Astrocyte of the hippocampus (primary cell): ENCODE measurements at regions not wholly inside any gene's neighbourhood (a gene's known extent, or its start where the extent isn't known, plus 50 kb on each side); places are given as distances from the start of the nearest gene placed in this dataset.
"Not testable (repeated sequence)": the region's sequence is repeated elsewhere in the genome, so short reads cannot be mapped to it uniquely, and the experiment has no call there.

Experiments
- DNase-seq: peaks from one replicate; pipeline ENCODE4 v3.0.0; 2011; ENCODE audit warnings: low read depth, low spot score

DNA sequence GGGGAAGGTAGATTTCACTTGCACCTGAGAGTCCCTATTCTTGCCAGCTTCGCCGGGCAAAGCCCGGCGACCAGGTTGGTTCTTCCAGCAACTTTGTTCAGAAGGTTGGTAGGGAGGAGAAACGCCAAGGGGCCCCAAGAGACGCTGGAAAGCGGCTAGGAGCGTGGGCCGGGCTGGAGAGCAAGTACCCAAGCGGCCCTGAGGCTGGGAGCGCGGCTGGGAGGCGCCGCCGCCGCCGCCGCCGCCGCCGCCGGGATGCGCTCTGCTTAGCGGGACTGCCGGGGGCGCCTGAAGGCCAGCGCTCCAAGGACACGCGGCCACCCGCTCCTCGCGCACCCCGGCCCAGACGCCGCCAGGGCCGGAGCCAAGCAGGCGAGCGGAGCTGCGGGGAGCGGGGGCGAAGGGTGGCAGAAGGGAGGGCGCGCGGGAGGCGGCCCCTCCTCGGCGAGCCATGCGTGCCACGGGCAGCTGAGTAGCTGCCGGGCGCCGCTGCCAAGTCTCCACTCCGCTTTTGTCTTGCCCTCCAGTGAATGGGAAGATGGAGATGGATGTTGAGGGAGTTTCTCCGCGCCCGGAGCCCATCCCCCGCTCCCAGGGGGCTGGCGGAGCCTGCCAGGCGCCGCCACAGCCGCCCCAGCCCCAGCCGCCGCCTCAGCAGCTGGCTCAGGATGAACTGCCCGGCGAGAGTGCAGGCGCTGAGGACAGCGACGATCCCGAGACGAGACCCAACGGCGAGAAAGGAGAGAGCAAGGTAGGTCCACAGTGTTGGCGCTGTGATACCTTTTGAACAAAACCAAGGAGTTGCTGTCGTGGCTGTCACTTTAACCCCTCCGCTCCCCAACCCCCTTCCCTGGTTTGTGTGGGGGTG lies 227.4 kb upstream of the AZI2 start:
- peak; percentile 77 for DNase-seq

DNA sequence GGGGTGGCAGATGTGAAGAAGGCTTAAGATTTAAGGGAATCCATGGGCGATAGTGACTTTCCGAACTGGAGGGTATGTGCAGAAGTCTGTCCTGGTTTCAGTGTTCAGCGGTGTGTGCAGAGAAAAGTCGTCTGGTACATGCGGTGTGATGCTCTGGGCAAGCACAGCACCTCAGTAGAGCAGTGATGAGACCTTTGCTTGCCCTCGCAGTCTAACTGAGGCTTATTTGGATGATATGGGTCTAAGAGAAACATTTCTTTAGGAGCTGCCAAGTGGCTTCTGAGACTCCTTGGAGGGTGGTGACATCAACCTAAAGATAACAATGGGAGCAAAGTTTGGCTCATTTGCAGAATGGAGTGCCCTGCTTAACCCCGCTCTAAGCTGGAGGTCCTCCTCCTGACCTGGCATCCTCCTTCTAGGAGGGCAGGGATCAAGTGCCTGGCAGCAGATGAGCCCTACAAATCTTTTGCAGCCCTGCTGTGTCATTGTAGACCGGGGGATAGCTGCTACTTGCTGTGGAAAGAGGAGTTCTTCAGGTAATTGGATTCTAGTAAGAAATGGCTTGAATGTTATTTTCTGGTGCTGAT lies 228.1 kb upstream of the AZI2 start:
- peak; percentile 26 for DNase-seq

DNA sequence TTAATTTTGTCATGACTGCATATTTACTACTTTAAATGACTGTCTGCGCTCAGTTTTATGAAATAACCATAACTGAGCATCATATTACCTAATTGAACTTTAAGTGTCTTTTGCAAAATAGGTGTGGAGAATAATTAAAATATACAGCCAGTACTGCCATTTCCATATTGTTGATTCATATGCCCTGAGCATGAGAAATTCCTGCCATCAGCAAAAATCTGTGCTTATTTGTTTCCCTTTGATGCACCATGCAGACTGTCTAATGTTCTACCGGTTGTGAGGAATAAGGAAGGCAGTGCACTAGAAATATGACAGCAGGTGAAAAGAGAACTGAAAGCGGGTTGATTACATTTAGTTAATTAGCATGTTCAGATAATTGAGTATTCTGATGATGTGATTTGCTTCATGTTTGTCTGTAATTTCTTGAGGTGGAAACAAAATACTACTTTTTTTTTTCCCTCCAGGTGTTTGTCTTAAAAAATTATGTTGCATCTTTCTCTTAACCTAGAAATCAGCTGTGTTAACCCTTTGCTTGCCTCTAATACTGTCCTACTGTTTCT lies 229.4 kb upstream of the AZI2 start:
- DNase-seq: no peak

DNA sequence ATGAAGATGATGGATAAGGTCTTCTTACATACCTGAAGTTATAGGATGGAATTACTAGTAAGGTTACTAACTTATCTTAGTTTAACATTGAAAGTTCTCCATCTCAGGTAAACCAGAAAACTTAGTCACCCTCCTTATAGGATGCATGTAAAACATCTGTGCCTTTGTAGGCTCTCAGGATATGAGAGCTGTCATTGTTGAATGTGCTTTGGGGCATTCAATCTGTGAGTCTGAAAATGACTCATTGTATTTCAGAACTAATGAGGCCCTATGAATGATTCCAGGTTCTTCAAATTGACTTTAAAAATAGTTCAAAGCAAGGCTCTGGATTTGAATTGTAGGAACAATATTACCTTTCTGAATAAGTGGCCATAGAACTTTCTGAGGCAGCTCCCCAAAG lies 237.7 kb upstream of the AZI2 start:
- DNase-seq: no peak

DNA sequence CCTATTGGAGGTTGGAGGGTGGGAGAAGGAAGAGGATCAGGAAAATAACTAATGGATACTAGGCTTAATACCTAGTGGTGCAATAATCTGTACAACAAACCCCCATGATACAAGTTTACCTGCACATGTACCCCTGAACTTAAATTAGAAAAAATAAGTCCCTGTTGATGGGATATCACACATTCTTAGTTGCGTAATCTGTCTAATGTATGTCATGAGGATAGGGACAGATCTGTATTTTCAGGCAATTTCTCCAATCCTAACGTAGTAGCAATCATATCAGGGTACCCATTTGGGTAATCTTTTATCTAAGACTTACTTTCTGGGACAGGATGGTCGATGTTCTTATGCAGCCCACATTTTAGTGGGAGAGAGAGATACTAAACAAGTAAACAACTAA lies 239.1 kb upstream of the AZI2 start:
- no peak for DNase-seq

DNA sequence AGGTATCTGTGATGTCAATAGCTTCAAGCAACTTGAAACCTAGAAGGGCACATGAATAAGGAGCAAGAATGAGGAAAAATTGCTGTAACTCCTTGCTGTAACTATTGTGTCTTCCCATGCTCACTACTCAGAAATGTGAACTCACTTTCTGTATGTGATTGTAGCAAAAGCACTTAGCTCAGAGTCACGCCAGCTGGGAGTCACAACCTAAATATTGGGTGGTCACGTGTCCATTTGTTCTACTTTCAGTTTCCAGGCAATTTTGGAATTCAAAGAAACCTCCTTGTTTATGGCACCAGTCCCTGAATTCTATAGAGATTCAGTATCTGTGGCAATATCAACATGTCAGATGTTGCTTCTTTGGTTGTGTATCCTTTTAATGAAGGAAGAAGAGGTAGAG lies 241.6 kb upstream of the AZI2 start:
- no peak for DNase-seq

DNA sequence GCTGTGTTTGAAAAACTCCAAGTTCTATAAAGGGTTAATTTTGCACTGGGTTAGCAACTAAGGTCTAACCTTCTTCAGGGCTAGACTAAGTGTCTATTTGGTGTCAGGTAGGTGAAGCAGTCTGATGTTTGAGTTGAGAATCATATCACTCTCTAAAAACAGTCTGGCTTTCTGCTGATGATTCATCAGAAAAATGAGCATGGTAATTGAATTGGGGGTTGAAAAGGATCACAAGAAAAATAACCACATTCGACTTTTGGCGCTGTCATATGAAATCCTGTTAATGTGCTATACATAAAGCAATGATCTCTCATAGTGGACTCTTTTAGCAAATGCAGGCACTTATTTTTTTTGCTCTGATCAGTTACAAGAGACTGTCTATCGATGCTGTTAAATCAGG lies 242.2 kb upstream of the AZI2 start:
- peak; percentile 22 for DNase-seq

DNA sequence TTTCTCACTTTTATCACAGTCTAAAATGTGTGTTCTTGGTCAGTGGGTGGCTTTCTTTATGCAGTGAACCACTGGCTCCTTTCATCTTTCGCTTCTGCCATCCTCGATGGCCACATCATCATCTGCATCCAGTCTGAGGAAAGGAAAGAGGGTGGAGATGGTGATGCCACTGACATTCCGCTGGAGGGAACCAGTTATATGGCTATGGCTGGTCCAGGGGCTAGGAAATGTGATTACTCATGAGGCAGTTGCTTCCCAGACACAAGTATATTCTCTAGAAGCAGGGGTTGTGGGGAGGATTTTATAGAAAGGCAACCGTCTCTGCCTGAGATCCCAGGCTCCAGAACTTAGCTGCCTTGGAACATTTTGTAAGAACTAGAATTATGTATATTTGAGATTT lies 246.7 kb upstream of the AZI2 start:
- DNase-seq: no peak

DNA sequence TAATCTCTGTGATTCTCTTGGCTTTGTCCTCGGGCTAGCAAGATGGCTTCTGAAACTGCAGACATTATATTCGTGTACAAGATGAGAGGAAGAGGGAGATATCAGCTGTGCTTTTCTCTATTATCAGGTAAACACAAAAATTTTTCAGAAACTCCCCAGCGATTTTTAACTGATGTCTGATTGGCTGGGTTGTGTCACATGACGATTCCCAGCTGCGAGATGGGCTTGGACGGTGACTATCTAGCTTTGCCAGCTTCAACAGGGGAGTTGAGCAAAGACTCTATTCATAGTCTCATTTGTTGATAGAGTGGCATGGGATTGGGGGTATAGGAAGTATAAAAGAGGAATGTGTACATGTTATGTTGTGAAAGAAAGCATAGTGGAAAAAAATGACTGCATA lies 248.8 kb upstream of the AZI2 start:
- no peak for DNase-seq

DNA sequence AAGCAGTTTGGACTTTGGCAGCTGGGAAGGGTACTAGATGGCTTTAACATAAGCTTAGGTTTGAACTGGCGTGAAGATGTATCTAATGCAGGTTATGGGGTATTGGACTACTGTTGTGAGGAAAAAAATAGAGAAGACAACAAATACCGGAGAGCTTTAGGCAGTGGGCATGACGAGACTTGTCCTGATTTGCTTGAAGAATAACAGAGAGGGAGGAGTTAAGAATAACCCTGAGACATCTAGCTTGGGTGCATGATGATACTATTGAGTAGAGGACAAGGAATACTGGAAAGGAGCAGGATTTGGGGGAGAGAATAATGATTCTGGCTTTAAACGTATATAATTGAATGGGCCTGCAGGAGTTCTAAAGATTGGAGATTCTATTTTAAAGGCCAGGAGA lies 249.5 kb upstream of the AZI2 start:
- DNase-seq: no peak

DNA sequence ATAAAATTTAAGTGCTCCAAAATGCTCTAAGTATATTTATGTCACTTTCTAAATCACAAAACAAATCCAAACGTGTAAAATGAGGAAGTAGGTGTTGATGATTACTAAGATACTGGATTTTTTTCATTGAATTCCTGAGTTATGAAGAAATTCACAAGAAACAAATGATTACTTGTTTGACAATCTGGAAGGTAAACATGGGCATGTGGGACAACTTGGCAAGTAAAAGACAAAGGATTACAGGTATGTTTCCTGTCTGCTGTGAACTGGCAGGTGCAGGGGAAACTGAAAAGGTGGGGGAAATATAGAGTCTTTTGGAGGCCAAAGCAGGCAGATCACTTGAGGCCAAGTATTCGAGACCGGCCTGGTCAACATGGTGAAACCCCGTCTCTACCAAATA lies 252.7 kb upstream of the AZI2 start:
- DNase-seq: no peak

DNA sequence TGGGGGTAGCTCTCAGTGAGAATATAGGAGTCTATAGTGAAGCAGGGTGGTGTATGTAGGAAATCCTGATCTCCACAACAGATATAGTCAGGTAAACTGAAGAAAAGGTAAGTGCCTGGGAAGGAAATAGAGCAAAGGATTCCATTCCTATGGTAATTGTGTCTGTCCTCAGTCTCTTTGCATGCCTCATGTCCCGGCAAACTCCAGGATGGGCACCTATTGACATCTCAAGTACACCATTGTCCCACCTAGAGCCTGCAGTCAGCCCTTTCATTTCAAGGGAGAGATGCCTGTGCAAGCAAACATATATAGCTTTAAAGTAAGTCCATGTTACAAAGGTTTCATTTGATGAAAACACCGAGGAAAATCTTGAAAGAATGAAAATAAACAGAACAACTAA lies 257.7 kb upstream of the AZI2 start:
- no peak for DNase-seq

DNA sequence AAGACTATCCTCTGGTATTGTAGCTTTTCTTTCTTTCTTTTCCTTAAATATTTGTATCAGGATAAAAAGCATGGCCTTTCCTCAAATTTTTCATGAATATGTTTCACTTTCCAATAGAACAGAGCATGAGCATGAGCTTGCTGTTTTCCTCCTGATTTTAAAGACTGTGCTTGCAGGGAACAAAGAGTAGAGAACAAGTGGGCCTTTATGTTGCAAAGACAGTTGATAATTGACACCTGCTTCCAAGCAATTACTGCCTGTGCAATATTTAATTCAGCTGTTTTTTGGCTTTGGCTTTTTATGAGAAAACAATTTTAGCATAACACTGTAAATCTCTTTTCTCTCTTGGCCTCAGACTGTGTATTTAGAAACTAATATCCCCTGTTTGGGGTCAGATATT lies 263.6 kb upstream of the AZI2 start:
- DNase-seq: no peak

DNA sequence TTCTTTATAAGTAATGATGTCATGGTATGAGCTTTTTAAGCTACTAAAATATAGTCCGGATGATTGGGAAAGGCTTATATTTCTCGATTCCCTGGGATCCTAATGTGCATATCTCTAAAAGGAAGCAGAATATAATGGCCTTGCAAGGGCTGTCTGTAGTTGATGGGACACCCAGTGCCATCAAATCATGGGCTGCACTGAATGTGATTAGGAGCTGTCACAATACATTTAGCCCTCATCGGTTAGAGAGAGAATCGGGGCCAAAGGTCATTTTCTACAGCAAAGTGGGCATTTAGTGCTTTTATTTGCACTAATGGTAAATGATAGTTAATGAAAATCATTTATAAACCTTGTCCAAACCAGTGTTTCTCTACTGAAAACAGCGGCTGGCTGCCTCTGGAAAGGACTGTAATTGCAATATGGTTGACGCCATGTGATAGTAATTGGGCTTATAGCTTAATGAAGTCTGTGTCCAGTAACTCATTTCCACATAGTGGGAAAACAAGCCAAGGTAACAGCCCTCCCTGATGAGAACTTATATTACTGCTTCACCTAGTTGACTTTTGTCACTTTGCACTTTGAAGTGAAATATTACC lies 265.0 kb upstream of the AZI2 start:
- DNase-seq: no peak

DNA sequence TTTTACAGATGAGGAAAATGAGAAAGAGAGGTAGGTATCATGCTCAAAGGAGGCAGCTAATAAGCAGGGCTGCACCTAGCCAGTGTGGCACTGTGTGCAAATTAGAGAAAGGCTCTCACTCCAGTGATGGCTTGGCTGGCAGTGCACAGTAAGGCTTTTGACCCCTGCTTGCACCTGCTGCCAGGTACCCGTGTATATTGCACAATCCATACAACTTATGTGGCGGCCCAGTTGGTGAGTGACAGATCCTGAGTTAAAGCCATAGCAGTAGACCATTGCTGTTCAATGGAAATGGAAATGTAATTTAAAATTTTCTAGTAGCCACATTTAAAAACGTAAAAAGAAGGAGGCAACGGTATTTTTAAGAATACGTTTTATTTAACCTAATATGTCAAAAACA lies 266.4 kb upstream of the AZI2 start:
- DNase-seq: no peak

DNA sequence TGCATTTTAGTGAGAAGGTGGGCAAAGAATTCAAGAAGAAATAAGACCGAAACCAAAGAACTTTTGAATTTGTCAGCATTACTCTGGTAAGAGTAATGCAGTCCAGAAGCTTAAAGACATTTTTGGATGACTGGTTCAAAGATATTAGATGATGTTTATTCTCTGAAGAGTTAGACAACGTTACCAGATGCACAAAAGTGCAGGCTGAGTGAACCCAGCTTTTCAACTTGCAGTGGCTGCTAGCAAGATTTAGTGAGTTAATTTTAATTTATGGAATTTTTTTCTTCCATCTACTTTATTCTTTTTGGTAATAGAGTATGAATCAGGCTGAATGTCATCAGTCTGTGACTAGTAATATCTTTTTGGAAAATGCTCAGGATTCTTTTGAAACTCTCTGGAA lies 267.3 kb upstream of the AZI2 start:
- no peak for DNase-seq

DNA sequence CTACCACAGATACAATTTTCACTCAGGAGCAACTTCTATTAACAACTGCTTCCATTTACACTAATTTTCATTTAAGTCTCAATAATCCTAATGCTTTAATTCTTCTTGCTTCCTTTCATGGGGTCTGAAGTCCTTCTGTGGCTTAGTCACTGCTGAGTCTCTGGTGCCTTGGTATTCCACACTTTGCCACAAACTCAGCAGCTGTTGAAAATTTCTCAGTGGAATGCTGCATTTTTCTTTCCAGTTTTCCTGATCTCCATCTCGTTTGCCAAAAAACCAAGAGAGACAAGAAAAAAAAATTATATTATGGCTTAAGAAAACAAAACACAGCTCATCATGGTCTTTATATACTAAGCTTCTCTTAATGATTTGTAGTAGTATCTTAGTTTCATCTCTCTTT lies 269.2 kb upstream of the AZI2 start:
- DNase-seq: peak; percentile 5

DNA sequence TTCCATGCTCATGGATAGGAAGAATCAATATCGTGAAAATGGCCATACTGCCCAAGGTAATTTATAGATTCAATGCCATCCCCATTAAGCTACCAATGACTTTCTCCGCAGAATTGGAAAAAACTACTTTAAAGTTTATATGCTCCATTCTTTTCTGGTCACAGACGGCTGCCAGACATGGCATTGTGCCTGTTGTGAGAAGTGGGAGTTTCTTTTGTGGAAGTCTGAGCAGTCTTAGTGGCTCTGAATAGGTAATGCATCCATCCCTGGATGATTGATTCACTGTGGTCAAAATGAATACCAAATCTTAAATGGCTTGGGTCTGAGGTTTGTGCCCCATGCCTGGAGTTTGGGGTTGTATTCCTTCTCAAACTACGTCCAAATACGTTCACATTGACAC lies 274.5 kb upstream of the AZI2 start:
- DNase-seq: peak; percentile 63

DNA sequence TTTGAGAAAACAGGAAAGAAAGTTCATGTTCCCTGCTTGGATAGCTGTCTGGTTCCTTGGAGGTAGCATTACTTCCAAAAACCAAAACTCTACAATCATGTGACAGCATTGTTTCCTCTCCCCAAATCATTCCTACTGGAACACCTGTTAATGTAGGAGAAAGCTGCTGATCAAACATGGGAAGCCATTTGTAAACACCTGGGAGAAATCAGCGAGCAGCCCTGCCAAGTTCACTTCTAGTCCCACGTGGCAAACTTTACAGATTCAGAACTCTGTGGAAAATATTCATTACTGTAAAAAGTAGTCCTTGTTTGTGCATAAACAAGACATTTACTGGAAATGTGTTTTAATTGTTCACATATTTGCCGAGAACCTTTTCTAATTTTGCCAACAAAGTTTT lies 275.5 kb upstream of the AZI2 start:
- no peak for DNase-seq

DNA sequence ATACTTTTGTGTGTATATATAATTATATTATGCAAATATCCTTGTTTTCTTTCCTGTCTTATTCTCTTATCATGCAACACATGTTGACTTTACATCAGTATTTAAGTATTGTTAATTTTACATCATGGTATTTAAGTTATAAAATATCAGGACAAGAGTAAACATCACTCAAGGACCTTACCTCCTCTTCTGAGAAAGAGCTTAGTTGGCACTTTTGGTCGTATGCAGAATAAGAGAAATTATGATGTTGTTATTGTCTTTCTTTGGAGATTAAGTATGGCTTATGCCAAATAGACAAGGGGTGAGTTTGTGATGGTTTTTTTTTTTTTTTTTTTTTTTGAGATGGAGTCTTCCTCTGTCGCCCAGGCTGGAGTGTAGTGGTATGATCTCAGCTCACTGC lies 279.2 kb upstream of the AZI2 start:
- not testable (repeated sequence) for DNase-seq

DNA sequence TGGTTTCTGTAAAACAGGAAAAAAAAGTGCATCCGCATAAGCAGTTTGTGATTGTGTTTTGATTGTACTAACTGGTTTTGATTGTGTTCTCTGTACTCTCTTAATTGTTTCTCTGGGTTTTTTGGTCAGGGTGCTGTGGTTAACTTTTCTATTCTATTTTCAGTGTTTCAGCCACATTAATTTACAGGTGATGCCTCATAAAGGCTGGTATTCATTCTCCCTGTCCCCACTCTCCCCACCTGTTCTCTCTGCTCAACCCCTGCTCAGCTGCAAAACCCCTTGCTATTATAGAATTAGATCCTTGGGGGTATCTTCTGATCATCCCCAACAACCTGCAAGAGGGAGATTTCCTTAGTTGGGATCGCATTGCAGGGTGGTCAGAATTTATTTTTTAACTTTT lies 285.4 kb upstream of the AZI2 start:
- no peak for DNase-seq

DNA sequence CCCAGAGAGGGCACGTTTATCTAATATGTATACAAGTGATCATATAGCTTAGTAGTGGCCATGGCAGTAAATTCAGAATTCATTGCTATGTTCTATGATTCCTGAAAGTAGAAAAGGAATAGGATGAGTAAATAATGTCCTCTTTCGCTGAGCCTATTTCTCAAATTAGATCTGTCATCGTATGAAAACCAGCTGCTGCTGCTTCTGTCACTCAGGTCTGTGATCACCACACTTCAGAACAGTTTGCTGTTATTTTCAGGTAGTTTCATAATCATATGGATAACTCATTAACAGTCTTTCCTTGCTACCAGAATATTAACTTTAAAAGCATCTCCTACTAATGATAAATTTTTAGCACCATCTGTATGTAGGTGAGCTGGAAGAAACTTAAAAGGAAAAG lies 289.1 kb upstream of the AZI2 start:
- DNase-seq: no peak

DNA sequence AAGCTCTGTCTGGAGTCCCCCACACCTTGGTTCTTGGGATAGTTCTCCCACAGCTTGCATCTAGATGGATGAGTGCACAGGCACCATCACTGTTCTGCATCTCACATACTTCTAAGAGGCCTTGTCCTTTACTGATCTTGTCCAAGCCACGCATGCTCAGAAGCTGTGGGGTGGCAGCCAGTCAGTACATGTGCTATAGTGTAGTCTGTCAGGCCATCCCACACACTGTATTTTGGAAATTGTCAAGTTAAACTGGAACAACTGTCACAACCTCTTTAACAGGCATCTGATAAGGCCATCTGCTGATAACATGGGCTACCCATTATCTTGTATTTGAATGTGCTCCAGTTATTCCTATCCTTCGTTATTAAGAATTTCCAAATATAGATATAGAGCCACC lies 296.5 kb upstream of the AZI2 start:
- DNase-seq: no peak
